ENCODE measurements at regions not wholly inside any gene's neighbourhood (a gene's known extent, or its start where the extent isn't known, plus 50 kb on each side); places are given as distances from the start of the nearest gene placed in this dataset.
"Not testable (repeated sequence)": the region's sequence is repeated elsewhere in the genome, so short reads cannot be mapped to it uniquely, and the experiment has no call there.

DNA sequence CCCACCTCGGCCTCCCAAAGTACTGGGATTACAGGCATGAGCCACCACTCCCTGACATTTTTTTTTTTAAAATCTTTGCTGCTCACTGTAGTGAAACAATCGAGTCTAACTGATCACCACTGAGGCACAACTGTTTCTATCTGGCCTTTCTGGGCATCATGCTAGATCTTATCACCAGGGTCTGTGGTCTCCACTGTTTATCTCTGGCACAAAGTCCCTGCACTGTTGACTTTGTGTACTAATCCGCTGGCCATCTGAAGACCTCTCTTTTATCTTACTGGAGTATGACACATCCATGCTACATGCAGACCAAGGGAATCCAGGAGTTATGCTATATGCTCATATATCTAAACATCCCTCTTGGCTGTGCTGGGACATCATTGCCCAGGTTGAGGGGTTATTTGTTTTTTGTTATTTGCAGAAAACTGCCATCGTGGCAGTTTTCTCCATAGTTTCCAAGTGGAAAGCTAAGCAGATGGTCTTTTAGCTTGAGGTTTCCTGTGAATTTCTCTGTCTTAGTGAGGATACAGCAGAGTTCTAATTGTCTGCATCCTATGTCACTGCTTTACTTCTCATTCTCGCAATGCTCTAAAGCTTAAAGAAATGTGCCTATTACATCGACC is 456.9 kb downstream of the CCER1 start:
- DNase-seq = no peak

DNA sequence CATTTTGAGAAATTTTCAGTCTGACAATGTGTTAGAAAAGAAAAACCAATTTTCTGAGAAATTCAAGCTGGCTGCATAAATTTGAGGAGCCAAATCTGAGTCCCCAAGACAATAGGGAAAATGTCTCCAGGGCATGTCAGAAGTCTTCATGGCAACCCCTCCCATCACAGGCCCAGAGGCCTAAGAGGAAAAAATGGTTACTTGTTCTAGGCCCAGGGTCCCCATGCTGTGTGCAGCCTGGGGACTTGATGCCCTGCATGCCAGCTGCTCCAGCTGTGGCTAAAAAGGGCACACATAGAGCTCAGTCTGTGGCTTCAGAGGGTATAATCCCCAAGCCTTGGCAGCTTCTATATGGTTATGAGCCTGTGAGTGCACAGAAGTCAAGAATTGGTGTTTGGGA is 464.6 kb downstream of the CCER1 start:
- DNase-seq = no peak

DNA sequence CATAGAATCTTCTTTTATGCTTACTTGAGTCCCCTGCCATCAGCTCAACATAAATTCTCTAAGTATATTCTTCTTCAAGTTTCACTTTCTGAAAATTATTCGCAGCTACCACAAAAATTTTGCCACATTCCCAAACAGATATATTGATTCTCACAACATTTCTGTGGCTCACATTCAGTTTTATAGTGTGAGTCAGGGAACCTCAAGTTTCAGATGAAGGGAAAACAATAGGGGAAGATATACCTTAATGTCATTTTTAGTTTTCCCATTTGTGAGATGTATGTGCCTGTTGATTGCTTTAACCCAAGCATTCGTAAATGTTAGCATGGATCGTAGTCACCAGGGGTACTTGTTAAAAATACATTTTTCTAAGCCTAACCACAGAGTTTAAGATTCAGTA is 465.8 kb downstream of the CCER1 start:
- no peak for DNase-seq

DNA sequence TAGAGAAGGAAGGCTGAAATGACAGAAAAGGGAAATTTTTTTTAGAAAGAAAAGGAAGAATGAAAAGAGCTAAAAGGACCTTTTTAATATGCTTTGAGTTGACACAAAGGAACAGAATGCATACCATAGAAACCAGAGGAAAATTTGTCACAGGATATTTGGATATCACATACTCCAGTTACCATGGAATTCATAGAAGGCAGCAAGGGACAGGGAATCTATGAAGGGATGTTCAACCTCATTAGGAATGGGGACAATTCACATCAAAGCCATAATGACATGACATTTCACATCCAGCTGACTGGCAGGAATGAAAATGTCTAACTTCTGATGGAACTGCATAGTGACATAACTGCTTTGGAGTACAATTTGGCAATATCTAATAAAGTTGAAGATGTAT is 469.4 kb downstream of the CCER1 start:
- no peak for DNase-seq

DNA sequence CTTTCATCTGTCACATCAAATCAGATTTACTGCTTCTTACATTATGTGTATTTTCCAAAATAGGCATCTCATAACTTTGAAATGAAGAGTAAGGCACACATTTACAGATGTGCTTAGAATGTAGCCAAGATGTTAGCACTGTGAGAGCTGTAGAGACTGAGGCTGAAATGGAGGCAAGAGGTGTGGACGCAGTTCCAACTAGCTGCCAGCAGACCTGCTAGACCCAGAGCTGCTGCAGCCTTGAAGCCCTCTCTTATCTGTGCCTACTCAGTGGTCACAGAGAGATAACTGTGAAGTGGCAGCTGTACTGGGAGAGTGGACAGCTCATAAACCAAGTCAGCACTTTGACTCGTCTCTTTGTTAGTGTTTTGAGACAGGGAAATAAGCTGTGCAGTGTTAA is 470.9 kb downstream of the CCER1 start:
- DNase-seq = no peak

DNA sequence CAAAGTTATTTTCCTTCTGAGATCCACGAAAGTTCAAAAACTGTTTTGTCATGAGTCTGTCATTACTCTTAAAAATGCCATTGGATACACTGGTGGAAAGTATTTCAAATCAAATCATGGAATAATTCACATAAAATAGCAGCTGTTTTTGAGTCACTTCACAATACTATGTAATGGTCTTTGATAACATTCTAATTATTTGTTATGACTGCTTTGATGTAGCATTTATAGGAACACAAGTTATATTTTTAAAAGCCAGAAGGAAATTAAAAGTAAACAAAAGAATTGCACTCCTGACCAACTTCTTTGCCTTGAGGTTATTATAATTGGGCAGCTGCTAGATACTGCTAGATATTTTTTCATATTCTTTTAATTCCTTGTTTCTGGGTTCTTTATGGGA is 473.2 kb downstream of the CCER1 start:
- no peak for DNase-seq

DNA sequence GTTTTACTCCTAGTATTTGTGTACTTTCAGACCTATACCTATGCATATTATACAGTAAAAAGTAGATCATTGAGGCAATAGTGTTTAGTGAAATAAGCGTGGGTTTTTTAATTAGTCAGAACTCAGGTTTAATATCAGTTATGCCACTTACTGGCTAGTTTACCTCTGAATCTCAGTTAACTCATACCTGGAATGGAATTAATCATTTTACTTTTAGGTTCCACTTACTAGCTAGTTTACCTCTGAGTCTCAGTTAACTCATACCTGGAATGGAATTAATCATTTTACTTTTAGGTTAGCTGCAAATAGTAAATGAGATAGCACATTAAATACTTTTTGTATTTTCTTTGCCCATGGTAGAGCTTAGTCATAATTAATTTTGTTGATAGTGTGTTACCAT is 475.7 kb downstream of the CCER1 start:
- DNase-seq = no peak

DNA sequence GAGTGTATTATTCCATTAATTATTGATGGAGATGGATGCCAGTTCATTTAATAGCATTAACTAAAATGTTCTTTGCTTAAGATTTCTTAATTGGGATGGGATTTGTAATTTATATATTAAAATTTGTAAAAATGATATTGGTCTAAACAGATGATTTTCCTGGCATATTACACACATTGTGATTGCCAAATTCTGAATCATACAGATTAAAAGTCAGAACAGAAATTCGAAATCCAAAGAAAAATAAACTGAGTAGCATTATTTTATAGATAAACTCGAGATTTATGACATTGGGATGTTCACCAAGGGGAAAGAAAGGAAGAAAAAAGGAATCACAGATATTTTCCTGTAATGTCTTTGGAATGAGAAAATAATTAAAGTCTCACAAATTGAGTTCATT is 481.1 kb downstream of the CCER1 start:
- no peak for DNase-seq

DNA sequence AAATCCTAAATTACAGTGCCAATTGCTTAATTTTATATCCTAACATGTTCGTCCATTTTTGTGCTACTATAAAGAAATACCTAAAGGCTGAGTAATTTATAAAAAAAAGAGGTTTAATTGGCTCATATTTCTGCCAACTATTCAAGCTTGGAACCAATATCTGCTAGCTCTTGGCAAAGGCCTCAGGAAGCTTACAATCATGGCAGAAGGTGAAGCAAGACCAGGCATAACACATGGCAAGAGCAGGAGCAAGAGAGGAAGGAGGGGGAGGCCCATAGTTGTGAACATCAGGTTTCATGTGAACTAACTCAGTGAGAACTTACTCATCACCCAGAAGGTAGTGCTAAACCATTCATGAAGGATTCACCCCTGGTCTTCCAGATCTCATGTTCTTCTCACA is 494.3 kb downstream of the CCER1 start:
- no peak for DNase-seq

DNA sequence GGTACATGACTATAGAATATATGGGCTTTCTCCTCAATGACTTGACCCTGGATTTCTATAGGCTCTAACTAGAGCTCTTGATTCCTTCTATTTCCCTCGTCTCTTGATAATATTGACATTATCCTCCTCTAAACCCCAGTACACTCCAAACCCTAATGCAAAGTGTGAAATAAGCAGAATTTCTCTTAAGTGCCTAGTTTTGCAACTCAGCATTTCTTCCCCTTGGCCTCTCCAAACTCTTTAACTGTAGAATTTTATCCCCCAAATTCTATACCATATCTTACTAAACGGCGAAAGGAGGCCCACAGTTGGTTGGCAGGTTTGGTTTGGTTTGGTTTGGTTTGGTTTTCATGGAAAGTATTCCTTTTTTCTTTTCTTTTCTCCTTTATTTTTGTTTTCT is 498.7 kb downstream of the CCER1 start:
- DNase-seq = no peak

DNA sequence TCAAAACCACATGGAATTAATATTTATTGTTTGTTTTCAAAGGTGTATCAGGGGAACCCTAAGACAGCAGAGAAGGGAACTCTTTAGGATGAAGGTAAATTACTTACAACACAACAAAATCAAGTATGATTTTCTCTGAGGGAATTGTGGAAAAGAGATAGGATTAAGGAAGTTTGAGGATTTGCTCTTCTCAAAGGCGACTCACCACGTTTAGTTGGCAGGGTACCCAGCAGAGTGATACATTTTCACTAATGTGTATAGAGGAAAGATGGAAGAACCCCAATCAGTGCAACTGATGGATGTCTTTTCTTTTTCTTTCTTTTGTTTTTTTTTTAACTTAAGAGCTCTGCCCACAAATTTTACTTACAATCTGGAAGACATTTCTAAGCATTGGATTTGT is 499.2 kb downstream of the CCER1 start:
- DNase-seq = no peak

DNA sequence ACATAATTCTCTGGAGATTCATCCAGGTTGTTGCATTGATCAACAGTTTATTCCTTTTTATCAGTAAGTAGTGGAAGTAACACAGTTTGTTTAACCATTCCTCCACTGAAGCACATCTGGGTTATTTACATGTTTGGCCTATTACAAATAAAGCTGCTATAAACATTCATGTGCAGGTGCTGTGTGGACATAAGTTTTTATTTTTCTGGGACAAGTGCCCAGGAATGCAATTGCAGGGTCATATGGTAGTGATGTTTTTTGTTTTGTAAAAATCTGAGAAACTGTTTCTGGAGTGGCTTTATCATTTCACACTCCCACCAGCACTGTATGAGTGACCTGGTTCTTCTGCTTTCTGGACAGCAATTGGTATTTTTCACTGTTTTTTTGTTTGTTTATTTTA is 505.4 kb downstream of the CCER1 start:
- DNase-seq = no peak

DNA sequence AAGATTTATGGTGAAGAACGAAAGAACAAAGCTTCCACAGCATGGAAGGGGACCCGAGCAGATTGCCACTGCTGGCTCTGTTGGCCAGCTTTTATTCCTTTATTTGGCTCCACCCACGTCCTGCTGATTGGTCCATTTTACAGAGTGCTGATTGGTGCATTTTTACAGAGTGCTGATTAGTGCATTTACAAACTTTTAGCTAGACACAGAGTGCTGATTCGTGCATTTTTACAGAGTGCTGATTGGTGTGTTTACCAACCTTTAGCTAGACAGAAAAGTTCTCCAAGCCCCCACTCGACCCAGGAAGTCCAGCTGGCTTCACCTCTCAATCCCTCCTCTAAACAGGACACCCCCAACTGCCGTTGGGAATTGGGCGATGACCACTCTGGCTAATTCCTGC is 511.5 kb downstream of the CCER1 start:
- not testable (repeated sequence) for DNase-seq

DNA sequence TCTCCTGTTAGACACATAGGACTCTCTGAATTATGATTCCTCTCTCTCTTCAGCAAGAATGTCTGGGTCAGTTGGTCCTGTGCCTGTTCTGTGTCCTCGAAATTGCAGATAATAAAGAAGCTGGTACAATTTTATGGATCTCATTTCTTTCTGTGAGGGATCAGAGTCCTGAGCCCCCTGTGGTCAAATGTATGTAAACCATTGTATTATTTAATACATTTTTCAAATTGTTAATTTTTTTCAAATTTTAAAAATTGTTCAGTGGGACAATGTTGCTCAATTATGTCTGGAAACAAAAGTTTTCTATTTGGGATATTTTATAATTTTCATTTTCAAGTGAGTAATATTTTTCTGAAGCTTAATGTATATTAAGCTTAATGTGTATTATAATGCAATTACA is 513.5 kb downstream of the CCER1 start:
- no peak for DNase-seq

DNA sequence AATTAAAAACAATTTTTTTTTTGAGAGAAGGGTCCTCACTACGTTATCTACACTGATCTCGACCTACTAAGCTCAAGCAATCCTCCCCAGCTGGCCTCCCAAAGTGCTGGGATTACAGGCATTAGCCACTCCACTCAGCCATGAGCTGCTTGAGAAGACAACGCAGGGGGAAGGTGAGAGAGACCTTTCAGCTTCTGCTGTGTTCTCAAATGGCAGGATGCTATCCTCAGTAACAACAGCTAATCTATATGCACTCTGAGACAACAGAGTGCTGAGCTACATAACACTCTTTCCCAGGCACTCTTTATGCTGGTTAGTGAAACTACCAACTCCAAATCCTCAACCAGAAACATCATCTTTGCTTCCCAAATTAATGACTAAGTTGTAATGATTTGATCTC is 526.1 kb downstream of the CCER1 start:
- DNase-seq = no peak

DNA sequence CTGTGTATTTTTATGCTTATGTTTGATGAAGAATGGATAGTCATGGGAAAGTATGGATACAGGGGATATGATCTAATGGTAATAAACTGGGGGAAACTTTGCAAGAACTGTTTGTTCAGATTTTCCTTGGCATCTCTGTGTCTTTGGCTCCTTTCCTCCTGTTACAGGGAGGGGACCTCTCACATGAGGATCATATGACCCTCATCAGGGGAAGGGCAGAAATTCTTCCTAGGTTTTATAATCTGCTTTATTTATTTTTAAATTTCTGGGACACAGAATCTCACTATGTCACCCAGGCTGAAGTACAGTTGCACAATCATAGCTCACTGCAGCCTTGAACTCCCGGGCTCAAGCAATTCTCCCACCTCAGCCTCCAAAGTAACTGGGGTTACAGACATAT is 526.5 kb downstream of the CCER1 start:
- DNase-seq = no peak

DNA sequence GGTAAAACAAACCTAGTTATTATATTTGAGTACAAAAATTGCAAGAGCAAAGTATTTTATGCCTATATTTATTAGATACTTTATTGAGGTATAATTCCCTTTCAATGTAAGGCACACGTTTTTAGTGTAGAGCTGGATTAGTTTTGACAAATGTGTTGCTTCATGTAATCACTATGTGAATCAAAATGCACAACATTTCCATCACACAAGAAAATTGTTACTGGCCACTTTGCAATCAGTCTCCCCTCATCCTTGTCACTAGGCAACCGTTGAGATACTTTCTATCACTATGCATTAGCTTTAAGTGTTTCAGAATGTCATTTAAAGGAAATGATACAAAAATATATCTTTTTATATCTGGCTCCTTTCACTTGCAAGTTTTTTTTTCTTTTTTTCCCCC is 531.0 kb downstream of the CCER1 start:
- no peak for DNase-seq

DNA sequence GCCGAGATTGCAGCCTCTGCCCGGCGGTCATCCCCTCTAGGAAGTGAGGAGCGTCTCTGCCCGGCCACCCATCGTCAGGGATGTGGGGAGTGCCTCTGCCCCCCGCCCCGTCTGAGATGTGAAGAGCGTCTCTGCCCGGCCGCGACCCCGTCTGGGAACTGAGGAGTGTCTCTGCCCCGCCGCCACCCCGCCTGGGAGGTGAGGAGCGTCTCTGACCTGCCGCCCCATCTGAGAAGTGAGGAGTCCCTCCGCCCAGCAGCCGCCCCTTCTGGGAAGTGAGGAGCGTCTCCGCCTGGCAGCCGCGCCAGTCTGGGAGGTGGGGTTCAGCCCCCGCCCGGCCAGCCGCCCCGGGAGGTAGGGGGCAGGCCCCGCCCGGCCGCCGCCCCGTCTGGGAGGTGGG is 544.0 kb downstream of the CCER1 start:
- DNase-seq = no peak

DNA sequence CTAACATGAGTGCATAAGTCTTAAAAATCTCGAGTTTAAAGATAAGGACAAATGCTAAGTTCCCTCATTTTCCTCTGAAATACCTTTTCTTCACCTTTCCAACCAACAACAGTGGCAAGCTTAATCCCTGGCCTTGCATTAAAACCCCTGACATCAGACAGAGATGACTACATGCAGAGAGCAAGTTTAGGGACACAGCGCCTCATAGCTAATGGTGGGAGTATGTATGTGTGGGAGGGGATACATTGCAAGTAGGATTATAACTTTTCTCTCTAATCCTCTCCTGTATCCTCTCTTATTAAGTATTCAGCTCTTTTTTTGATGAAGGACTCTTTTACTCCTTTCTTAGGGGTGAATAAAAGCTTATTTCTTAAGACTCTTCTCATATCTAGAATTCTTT is 547.1 kb downstream of the CCER1 start:
- no peak for DNase-seq

DNA sequence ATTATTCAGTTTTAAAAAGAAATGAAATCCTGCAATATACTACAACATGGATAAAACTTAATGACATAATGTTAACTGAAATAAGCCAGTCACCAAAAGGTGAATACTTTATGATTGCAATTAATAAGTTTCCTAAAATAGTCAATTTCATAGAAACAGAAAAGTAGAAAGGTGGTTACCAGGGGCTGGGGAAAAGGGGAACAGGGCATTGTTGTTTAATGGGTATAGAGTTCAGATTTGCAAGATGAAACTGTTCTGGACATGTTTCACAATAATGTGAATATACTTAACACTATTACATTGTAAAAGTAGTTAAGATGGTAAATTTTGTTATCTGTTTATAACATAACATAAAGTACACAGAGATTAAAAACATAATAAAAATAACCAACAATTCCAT is 550.9 kb downstream of the CCER1 start:
- DNase-seq = no peak

DNA sequence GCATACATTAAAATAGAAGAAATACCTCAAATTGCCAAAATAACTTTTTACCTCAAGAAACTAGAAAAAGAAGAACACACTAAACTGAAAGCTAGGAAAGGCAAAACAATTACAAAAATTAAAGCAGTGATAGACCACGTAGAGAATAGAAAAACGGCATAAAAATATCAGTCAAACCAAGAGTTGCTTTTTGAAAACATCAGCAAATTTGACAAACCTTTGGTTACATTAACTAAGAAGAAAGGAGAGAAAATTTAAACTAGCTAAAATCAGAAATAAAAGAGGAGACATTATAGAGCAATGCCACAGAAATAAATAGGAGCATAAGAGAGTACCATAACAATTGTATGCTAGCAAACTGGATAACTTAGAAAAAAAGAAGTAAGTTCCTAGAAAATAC is 553.8 kb downstream of the CCER1 start:
- DNase-seq = no peak

DNA sequence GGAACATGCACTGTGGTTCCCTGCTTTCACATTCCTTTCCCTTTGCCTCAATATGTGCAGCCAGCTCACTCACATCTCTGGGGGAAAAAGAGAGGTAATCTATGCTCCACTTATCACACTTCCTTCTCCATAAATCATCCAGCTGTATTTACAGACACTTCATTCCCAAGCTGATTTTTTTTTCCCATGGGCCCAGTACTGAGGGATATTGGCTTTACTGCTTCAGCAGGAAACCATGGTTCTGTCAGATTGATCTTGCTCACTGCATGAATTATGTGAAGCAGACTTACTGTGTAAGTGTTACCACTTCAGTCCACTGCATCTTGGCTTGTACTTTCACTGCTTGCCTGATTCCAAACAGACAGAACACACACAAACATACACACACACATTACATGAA is 555.6 kb downstream of the CCER1 start:
- DNase-seq = no peak

DNA sequence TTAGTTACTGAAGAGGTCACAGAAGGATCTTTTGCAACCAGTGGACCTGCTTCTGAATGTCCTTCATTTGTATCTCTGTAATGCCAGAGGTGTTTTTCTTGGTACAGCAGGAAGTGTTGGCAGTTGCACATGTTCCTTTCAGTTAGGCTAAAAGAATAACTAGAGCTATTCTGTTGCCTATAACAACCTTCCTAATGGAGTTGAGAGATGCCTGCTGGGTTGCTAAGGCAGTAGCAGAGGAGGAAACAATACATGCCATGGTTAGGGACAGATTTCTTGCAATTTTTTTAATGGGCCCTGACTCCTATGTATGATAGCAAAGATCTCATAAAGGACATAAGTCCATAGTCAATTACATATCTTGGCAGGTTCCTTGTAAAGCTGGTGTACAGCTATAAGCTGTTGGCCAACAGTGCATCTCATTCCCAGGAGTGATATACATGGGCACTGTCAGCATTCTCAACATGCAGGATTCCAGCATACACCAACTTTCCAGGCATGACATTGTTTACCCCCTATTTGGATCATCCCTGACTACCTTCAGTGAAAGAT is 556.6 kb downstream of the CCER1 start:
- no peak for DNase-seq

DNA sequence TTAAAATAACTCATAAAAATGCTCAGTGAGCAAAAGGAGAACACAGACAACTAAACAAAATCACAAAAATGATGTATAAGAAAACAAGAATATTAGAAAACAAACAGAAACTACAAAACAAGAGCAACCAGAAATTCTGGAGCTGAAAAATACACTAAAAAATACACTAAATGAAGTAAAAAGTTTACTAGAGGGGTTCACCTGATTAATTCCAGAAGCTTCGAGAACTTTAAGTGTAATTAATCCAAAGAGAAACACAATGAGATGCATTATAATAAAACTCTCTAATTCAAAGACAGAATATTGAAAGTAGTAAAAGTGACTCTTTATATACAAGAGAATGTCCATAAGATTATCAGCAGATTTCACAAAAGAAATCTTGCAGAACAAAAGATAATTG is 558.4 kb downstream of the CCER1 start:
- DNase-seq = no peak

DNA sequence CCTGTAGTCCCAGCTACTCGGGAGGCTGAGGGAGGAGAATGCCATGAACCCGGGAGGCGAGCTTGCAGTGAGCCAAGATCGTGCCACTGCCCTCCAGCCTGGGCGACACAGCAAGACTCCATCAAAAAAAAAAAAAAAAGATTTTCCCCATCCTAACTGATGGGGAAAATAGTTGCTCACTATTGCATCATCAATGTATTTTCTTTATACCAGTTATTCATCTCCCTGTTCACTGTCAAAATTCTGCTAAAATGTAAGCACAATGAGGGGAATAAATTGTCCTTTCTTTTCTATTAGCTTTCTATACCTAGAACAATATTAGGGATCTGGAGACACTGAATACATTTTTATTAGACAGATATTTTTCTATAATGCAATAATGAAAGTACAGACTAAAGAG is 561.3 kb downstream of the CCER1 start:
- DNase-seq = no peak

DNA sequence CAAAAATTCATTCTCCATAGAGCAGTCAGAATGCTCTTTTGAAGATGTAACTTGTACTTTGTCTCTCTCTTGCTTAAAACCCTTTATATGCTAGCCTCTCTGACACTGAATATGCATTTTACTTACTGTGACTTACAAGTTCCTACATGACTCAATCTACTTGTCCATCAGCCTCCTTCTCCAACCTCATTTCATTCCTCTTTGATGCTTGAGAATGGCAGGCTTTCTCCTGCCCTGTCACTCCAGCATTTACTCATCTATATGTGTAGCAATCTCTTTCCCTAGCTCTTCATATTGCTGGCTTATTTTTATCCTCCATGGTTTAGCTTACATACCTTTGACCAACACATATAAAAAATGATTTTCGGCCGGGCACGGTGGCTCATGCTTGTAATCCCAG is 561.9 kb downstream of the CCER1 start:
- DNase-seq = no peak

Measured in activated CD4-positive, alpha-beta T cell treated with anti-CD3 and anti-CD28 coated beads for 1 hour (primary cell).